ENCODE measurements at regions not wholly inside any gene's neighbourhood (a gene's known extent, or its start where the extent isn't known, plus 50 kb on each side); places are given as distances from the start of the nearest gene placed in this dataset.

GRCh38 chr6:163702736-163703135, 288.2 kb downstream of the QKI start:
- dilution Hi-C loops (cut with MboI; ENCODE audit: extremely low pct_ligation_motif_present, low sequenced_read_pairs), result no loop called here

GRCh38 chr6:163701762-163702161, 287.2 kb downstream of the QKI start:
- Histone ChIP-seq H3K36me3 (ENCODE audit: control insufficient read depth in 2 of 2, extremely low read depth in 1 of 2, insufficient read depth in 2 of 2, low read length in 2 of 2) (no peaks in the 10 kb centered on the region), H3K27me3 (ENCODE audit: control insufficient read depth, extremely low read depth, insufficient read depth, low read length) (no peaks in the 10 kb centered on the region), H3K9me1 (ENCODE audit: control insufficient read depth, extremely low read depth, insufficient read depth, low read length) (no peaks in the 10 kb centered on the region), H3K79me2 (ENCODE audit: control insufficient read depth, insufficient read depth, low read length) (no peaks in the 10 kb centered on the region), H3K4me3 (ENCODE audit: control insufficient read depth in 2 of 3, extremely low read depth in 1 of 3, insufficient read depth in 2 of 3, low read depth in 1 of 3, low read length in 3 of 3) (no peak overlapping the region), H4K20me1 (ENCODE audit: control insufficient read depth, extremely low read depth, insufficient read depth, low read length) (no peaks in the 10 kb centered on the region), H3K9me3 (ENCODE audit: control insufficient read depth, low read depth, low read length) (no peaks in the 10 kb centered on the region), H3K4me2 (ENCODE audit: control insufficient read depth, extremely low read depth, insufficient read depth, low read depth, low read length) (no peak overlapping the region), H3K4me1 (ENCODE audit: control insufficient read depth, extremely low read depth, insufficient read depth, low read length) (no peaks in the 10 kb centered on the region), H3K27ac (ENCODE audit: control insufficient read depth, insufficient read depth, low read length) (no peak overlapping the region), H2AFZ (ENCODE audit: control insufficient read depth, low read length) (no peak overlapping the region), H3K9ac (ENCODE audit: control insufficient read depth, extremely low read depth, insufficient read depth, low read length) (no peak overlapping the region)
- FAIRE-seq (no peak), DNase-seq (ENCODE audit: low read depth, low spot score) (no peak)
- dilution Hi-C loops (cut with MboI; ENCODE audit: extremely low pct_ligation_motif_present, low sequenced_read_pairs), result no loop called here
- TF ChIP-seq CTCF (optimal IDR thresholded peaks at IDR 0.05 in 1 of 3, IDR thresholded peaks at IDR 0.05 in 1 of 3, conservative IDR thresholded peaks at IDR 0.05 in 1 of 3; ENCODE audit: extremely low read depth in 1 of 3, insufficient read depth in 2 of 3, low read length in 3 of 3), result no peak
- TF ChIP-seq EZH2 (IDR thresholded peaks at IDR 0.05; ENCODE audit: low read length), result no peak

More at GRCh38 chr6:163702736-163703135, 288.2 kb downstream of the QKI start:
- Histone ChIP-seq H3K27ac (ENCODE audit: control insufficient read depth, insufficient read depth, low read length) (no peak overlapping the region), H3K79me2 (ENCODE audit: control insufficient read depth, insufficient read depth, low read length) (no peaks in the 10 kb centered on the region), H2AFZ (ENCODE audit: control insufficient read depth, low read length) (no peak overlapping the region), H3K9me1 (ENCODE audit: control insufficient read depth, extremely low read depth, insufficient read depth, low read length) (no peaks in the 10 kb centered on the region), H3K4me2 (ENCODE audit: control insufficient read depth, extremely low read depth, insufficient read depth, low read depth, low read length) (no peak overlapping the region), H3K9me3 (ENCODE audit: control insufficient read depth, low read depth, low read length) (no peaks in the 10 kb centered on the region), H3K4me1 (ENCODE audit: control insufficient read depth, extremely low read depth, insufficient read depth, low read length) (no peaks in the 10 kb centered on the region), H3K9ac (ENCODE audit: control insufficient read depth, extremely low read depth, insufficient read depth, low read length) (no peak overlapping the region), H4K20me1 (ENCODE audit: control insufficient read depth, extremely low read depth, insufficient read depth, low read length) (no peaks in the 10 kb centered on the region), H3K36me3 (ENCODE audit: control insufficient read depth in 2 of 2, extremely low read depth in 1 of 2, insufficient read depth in 2 of 2, low read length in 2 of 2) (no peaks in the 10 kb centered on the region), H3K4me3 (ENCODE audit: control insufficient read depth in 2 of 3, extremely low read depth in 1 of 3, insufficient read depth in 2 of 3, low read depth in 1 of 3, low read length in 3 of 3) (no peak overlapping the region), H3K27me3 (ENCODE audit: control insufficient read depth, extremely low read depth, insufficient read depth, low read length) (no peaks in the 10 kb centered on the region)
- TF ChIP-seq CTCF (optimal IDR thresholded peaks at IDR 0.05 in 1 of 3, IDR thresholded peaks at IDR 0.05 in 1 of 3, conservative IDR thresholded peaks at IDR 0.05 in 1 of 3; ENCODE audit: extremely low read depth in 1 of 3, insufficient read depth in 2 of 3, low read length in 3 of 3) (no peak), EZH2 (IDR thresholded peaks at IDR 0.05; ENCODE audit: low read length) (no peak)
- DNase-seq (ENCODE audit: low read depth, low spot score) (no peak), FAIRE-seq (no peak)

Measured in keratinocyte (primary cell).